ENCODE measurements at regions not wholly inside any gene's neighbourhood (a gene's known extent, or its start where the extent isn't known, plus 50 kb on each side); places are given as distances from the start of the nearest gene placed in this dataset.

- intact Hi-C loops (cut with micrococcal nuclease; ENCODE audit: unreplicated experiment): loop anchor here (10.0 kb wide), 1 partner anchor 163 kb away; no protein-coding TSS in a partner anchor
- in situ Hi-C loops (cut with HindIII; ENCODE audit: low pct_unique_long_range_greater_than_20kb, low sequenced_read_pairs): no loop called here
- DNase-seq (ENCODE audit: low read depth, low spot score): no peak
Observed at GRCh38 chr14:22478247-22478646, 110.8 kb downstream of the DAD1 start.

GRCh38 chr14:22477569-22478194 lies 111.3 kb downstream of the DAD1 start:
- no peak overlapping the region for H3K4me3 ChIP-seq (ENCODE audit: low read depth in 2 of 2, low read length in 2 of 2)
- H3K27me3 ChIP-seq (ENCODE audit: control insufficient read depth, insufficient read depth, low read length): peaks cover 18% of the 10 kb centered on the region
- H3K36me3 ChIP-seq (ENCODE audit: control insufficient read depth, insufficient read depth, low read length): no peaks in the 10 kb centered on the region
- no peak for TF ChIP-seq POLR2AphosphoS5 (IDR thresholded peaks at IDR 0.05; ENCODE audit: low read depth, low read length)
- no peak for TF ChIP-seq CTCF (IDR thresholded peaks at IDR 0.05)
- TF ChIP-seq SIN3A (IDR thresholded peaks at IDR 0.05; ENCODE audit: borderline replicate concordance, insufficient read depth, low read depth, low read length): no peak
- ChIA-PET POLR2A (no interaction called here), CTCF (interaction anchor here (0.6 kb wide), 1 partner anchor 1682 kb away, joined by 6 read pairs; no protein-coding TSS in a partner anchor)
- intact Hi-C loops (cut with micrococcal nuclease; ENCODE audit: unreplicated experiment) (loop anchor here (10.0 kb wide), 1 partner anchor 163 kb away; no protein-coding TSS in a partner anchor), in situ Hi-C loops (cut with HindIII; ENCODE audit: low pct_unique_long_range_greater_than_20kb, low sequenced_read_pairs) (no loop called here)
- DNase-seq (ENCODE audit: low read depth, low spot score): no peak
- no peaks in the 10 kb centered on the region for H3K4me1 ChIP-seq (ENCODE audit: control insufficient read depth, insufficient read depth, low read length)
- no peak for ATAC-seq
- no TSS peak for BruUV-seq (replicated peaks)
- H3K9me3 ChIP-seq (ENCODE audit: control insufficient read depth, insufficient read depth, low read depth, low read length): no peaks in the 10 kb centered on the region
- no peak overlapping the region for H3K27ac ChIP-seq (ENCODE audit: low read length)

More at GRCh38 chr14:22478247-22478646, 110.8 kb downstream of the DAD1 start:
- Histone ChIP-seq H3K27ac (ENCODE audit: low read length) (no peak overlapping the region), H3K4me1 (ENCODE audit: control insufficient read depth, insufficient read depth, low read length) (no peaks in the 10 kb centered on the region), H3K27me3 (ENCODE audit: control insufficient read depth, insufficient read depth, low read length) (peaks cover 18% of the 10 kb centered on the region), H3K4me3 (ENCODE audit: low read depth in 2 of 2, low read length in 2 of 2) (no peak overlapping the region), H3K9me3 (ENCODE audit: control insufficient read depth, insufficient read depth, low read depth, low read length) (no peaks in the 10 kb centered on the region), H3K36me3 (ENCODE audit: control insufficient read depth, insufficient read depth, low read length) (no peaks in the 10 kb centered on the region)
- no TSS peak for BruUV-seq (replicated peaks)
- ChIA-PET CTCF (no interaction called here), POLR2A (no interaction called here)
- TF ChIP-seq POLR2AphosphoS5 (IDR thresholded peaks at IDR 0.05; ENCODE audit: low read depth, low read length) (no peak), TCF7L2 (IDR thresholded peaks at IDR 0.05; ENCODE audit: low read depth, low read length) (no peak), CTCF (IDR thresholded peaks at IDR 0.05) (no peak), SIN3A (IDR thresholded peaks at IDR 0.05; ENCODE audit: borderline replicate concordance, insufficient read depth, low read depth, low read length) (no peak)
- TF ChIP-seq, protein P1, sequence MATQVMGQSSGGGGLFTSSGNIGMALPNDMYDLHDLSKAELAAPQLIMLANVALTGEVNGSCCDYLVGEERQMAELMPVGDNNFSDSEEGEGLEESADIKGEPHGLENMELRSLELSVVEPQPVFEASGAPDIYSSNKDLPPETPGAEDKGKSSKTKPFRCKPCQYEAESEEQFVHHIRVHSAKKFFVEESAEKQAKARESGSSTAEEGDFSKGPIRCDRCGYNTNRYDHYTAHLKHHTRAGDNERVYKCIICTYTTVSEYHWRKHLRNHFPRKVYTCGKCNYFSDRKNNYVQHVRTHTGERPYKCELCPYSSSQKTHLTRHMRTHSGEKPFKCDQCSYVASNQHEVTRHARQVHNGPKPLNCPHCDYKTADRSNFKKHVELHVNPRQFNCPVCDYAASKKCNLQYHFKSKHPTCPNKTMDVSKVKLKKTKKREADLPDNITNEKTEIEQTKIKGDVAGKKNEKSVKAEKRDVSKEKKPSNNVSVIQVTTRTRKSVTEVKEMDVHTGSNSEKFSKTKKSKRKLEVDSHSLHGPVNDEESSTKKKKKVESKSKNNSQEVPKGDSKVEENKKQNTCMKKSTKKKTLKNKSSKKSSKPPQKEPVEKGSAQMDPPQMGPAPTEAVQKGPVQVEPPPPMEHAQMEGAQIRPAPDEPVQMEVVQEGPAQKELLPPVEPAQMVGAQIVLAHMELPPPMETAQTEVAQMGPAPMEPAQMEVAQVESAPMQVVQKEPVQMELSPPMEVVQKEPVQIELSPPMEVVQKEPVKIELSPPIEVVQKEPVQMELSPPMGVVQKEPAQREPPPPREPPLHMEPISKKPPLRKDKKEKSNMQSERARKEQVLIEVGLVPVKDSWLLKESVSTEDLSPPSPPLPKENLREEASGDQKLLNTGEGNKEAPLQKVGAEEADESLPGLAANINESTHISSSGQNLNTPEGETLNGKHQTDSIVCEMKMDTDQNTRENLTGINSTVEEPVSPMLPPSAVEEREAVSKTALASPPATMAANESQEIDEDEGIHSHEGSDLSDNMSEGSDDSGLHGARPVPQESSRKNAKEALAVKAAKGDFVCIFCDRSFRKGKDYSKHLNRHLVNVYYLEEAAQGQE (IDR thresholded peaks at IDR 0.05; ENCODE audit: insufficient read depth in 1 of 2, low read depth in 2 of 2, low read length in 1 of 2): no peak
- no peak for ATAC-seq
